ENCODE measurements at regions not wholly inside any gene's neighbourhood (a gene's known extent, or its start where the extent isn't known, plus 50 kb on each side); places are given as distances from the start of the nearest gene placed in this dataset.
"Not testable (repeated sequence)": the region's sequence is repeated elsewhere in the genome, so short reads cannot be mapped to it uniquely, and the experiment has no call there.

DNA sequence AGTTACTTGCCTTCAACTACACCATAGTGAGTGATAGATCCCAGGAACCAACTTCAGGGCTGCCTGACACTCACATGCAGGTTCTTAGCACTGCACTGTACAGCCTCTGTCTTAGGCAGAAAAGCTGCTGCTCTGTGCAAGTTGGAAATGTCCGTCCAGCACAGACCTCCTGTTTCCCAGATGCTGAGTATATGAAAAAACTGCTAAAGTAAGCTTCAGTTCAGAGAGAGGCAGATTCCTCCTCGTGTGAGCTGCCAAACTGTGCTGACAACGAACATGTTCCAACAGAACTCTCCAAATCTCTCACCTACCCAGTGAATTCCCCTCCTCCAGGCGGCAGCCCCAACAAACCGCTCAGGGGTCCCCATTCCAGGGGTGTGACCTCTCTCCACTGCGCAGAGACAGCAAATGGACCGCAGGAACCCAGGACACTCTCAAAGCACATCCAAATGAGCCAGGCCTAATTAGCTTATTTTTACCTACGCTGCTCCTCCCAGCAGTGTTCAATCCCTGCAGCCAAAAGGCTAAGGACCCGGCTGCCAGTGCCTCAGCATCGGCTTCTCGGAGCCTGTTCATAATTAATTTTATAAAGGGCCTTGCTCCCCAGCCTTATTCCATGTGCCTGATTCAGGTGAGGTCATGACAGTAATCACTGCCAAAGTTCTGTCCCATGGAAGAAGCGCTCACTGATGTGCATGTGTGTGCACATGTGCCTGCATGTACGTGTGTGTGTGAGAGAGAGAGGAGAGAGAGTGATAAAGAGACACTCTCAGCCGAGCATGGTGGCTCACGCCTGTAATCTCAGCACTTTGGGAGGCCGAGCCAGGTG, 159.5 kb upstream of the AUTS2 start:
- Histone ChIP-seq H3K9me3 (no peaks in the 10 kb centered on the region), H3K4me1 (ENCODE audit: control insufficient read depth in 1 of 2, low read depth in 2 of 2) (no peaks in the 10 kb centered on the region), H3K36me3 (no peaks in the 10 kb centered on the region), H3K27ac (no peak overlapping the region), H3K27me3 (replicated peaks; ENCODE audit: insufficient read depth) (no peaks in the 10 kb centered on the region), H3K4me3 (no peak overlapping the region)
- DNase-seq (ENCODE audit: low spot score) = no peak
- TF ChIP-seq, protein P1, sequence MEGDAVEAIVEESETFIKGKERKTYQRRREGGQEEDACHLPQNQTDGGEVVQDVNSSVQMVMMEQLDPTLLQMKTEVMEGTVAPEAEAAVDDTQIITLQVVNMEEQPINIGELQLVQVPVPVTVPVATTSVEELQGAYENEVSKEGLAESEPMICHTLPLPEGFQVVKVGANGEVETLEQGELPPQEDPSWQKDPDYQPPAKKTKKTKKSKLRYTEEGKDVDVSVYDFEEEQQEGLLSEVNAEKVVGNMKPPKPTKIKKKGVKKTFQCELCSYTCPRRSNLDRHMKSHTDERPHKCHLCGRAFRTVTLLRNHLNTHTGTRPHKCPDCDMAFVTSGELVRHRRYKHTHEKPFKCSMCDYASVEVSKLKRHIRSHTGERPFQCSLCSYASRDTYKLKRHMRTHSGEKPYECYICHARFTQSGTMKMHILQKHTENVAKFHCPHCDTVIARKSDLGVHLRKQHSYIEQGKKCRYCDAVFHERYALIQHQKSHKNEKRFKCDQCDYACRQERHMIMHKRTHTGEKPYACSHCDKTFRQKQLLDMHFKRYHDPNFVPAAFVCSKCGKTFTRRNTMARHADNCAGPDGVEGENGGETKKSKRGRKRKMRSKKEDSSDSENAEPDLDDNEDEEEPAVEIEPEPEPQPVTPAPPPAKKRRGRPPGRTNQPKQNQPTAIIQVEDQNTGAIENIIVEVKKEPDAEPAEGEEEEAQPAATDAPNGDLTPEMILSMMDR (IDR thresholded peaks at IDR 0.05) = no peak
- ATAC-seq (ENCODE audit: insufficient number of reproducible peaks, low FRiP score, low read depth) = no peak

- Histone ChIP-seq H3K9me3 (no peaks in the 10 kb centered on the region), H3K4me1 (ENCODE audit: control insufficient read depth in 1 of 2, low read depth in 2 of 2) (no peaks in the 10 kb centered on the region), H3K27me3 (replicated peaks; ENCODE audit: insufficient read depth) (no peaks in the 10 kb centered on the region), H3K27ac (no peak overlapping the region), H3K4me3 (no peak overlapping the region), H3K36me3 (no peaks in the 10 kb centered on the region)
- TF ChIP-seq, protein P1 (IDR thresholded peaks at IDR 0.05) = no peak
- no peak for DNase-seq (ENCODE audit: low spot score)
- ATAC-seq (ENCODE audit: insufficient number of reproducible peaks, low FRiP score, low read depth) = no peak
Observed at GRCh38 chr7:69439636-69440325, 158.5 kb upstream of the AUTS2 start.

- Histone ChIP-seq H3K4me1 (ENCODE audit: control insufficient read depth in 1 of 2, low read depth in 2 of 2) (no peaks in the 10 kb centered on the region), H3K9me3 (no peaks in the 10 kb centered on the region), H3K36me3 (no peaks in the 10 kb centered on the region), H3K27ac (no peak overlapping the region), H3K4me3 (no peak overlapping the region), H3K27me3 (replicated peaks; ENCODE audit: insufficient read depth) (no peaks in the 10 kb centered on the region)
- DNase-seq (ENCODE audit: low spot score) (no peak), ATAC-seq (ENCODE audit: insufficient number of reproducible peaks, low FRiP score, low read depth) (no peak)
- TF ChIP-seq, protein P1 (IDR thresholded peaks at IDR 0.05) = no peak
Observed at GRCh38 chr7:69440976-69441375, 157.3 kb upstream of the AUTS2 start.

GRCh38 chr7:69443136-69443535, 155.1 kb upstream of the AUTS2 start:
- Histone ChIP-seq H3K9me3 (no peaks in the 10 kb centered on the region), H3K4me3 (no peak overlapping the region), H3K27ac (no peak overlapping the region), H3K27me3 (replicated peaks; ENCODE audit: insufficient read depth) (no peaks in the 10 kb centered on the region), H3K4me1 (ENCODE audit: control insufficient read depth in 1 of 2, low read depth in 2 of 2) (no peaks in the 10 kb centered on the region), H3K36me3 (no peaks in the 10 kb centered on the region)
- TF ChIP-seq, protein P1 (IDR thresholded peaks at IDR 0.05) = no peak
- ATAC-seq (ENCODE audit: insufficient number of reproducible peaks, low FRiP score, low read depth) (no peak), DNase-seq (ENCODE audit: low spot score) (no peak)

GRCh38 chr7:69445541-69445940, 152.7 kb upstream of the AUTS2 start:
- DNase-seq (ENCODE audit: low spot score) (no peak), ATAC-seq (ENCODE audit: insufficient number of reproducible peaks, low FRiP score, low read depth) (no peak)
- no peak overlapping the region for H3K4me3 ChIP-seq
- H3K27ac ChIP-seq = no peak overlapping the region
- no peaks in the 10 kb centered on the region for H3K4me1 ChIP-seq (ENCODE audit: control insufficient read depth in 1 of 2, low read depth in 2 of 2)
- no peaks in the 10 kb centered on the region for H3K27me3 ChIP-seq (replicated peaks; ENCODE audit: insufficient read depth)
- TF ChIP-seq, protein P1 (IDR thresholded peaks at IDR 0.05) = no peak
- H3K9me3 ChIP-seq = no peaks in the 10 kb centered on the region
- no peaks in the 10 kb centered on the region for H3K36me3 ChIP-seq

DNA sequence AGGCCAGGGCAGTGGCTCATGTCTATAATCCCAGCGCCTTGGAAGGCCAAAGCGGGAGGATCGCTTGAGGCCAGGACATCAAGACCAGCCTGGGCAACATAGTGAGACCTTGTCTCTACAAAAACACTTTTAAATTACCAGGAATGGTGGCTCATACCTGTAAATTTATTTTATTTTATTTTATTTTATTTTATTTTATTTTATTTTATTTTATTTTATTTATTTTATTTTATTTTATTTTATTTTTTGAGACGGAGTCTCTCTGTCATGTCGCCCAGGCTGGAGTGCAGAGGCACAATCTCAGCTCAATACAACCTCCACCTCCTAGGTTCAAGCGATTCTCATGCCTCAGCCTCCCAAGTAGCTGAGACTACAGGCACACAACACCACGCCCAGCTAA, 152.1 kb upstream of the AUTS2 start:
- not testable (repeated sequence) for H3K36me3 ChIP-seq; H3K27me3 ChIP-seq (replicated peaks; ENCODE audit: insufficient read depth); H3K9me3 ChIP-seq; ATAC-seq (ENCODE audit: insufficient number of reproducible peaks, low FRiP score, low read depth); H3K27ac ChIP-seq; H3K4me3 ChIP-seq; DNase-seq (ENCODE audit: low spot score); H3K4me1 ChIP-seq (ENCODE audit: control insufficient read depth in 1 of 2, low read depth in 2 of 2)
